ENCODE measurements at regions not wholly inside any gene's neighbourhood (a gene's known extent, or its start where the extent isn't known, plus 50 kb on each side); places are given as distances from the start of the nearest gene placed in this dataset.

DNA sequence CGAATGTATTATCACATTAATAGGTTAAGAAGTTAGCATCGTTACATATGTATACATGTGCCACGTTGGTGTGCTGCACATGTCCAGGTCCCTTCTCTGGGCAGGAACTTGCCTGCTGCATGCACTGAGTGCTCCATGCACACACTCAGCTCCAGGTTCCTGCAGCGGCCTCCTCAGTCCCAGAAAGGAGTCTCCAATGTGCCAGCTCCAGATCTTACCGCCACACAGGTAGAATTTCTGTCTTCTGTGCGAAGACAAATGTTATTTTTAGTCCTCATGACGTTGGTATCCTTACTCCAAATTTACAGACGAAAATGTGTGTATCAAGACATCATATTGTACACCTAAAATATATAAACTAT lies 127.1 kb downstream of the GALR1 start (continued):
- TF ChIP-seq GLI4 (CRISPR knock-in tag; IDR thresholded peaks at IDR 0.05; ENCODE audit: borderline replicate concordance) (no peak), HDAC2 (CRISPR knock-in tag; IDR thresholded peaks at IDR 0.05) (no peak), ZNF761 (CRISPR knock-in tag; conservative IDR thresholded peaks at IDR 0.05) (no peak), CAMTA2 (CRISPR knock-in tag; IDR thresholded peaks at IDR 0.05; ENCODE audit: borderline replicate concordance) (no peak), ZNF253 (CRISPR knock-in tag; IDR thresholded peaks at IDR 0.05; ENCODE audit: borderline replicate concordance) (no peak), ZNF850 (CRISPR knock-in tag; conservative IDR thresholded peaks at IDR 0.05) (no peak)
- TF ChIP-seq, protein P1, sequence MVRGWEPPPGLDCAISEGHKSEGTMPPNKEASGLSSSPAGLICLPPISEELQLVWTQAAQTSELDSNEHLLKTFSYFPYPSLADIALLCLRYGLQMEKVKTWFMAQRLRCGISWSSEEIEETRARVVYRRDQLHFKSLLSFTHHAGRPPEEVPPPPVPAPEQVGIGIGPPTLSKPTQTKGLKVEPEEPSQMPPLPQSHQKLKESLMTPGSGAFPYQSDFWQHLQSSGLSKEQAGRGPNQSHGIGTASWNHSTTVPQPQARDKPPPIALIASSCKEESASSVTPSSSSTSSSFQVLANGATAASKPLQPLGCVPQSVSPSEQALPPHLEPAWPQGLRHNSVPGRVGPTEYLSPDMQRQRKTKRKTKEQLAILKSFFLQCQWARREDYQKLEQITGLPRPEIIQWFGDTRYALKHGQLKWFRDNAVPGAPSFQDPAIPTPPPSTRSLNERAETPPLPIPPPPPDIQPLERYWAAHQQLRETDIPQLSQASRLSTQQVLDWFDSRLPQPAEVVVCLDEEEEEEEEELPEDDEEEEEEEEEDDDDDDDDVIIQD (CRISPR knock-in tag; IDR thresholded peaks at IDR 0.05; ENCODE audit: low read depth): no peak
- TF ChIP-seq, protein P2, sequence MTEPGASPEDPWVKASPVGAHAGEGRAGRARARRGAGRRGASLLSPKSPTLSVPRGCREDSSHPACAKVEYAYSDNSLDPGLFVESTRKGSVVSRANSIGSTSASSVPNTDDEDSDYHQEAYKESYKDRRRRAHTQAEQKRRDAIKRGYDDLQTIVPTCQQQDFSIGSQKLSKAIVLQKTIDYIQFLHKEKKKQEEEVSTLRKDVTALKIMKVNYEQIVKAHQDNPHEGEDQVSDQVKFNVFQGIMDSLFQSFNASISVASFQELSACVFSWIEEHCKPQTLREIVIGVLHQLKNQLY (CRISPR knock-in tag; IDR thresholded peaks at IDR 0.05): no peak
- TF ChIP-seq, protein P3, sequence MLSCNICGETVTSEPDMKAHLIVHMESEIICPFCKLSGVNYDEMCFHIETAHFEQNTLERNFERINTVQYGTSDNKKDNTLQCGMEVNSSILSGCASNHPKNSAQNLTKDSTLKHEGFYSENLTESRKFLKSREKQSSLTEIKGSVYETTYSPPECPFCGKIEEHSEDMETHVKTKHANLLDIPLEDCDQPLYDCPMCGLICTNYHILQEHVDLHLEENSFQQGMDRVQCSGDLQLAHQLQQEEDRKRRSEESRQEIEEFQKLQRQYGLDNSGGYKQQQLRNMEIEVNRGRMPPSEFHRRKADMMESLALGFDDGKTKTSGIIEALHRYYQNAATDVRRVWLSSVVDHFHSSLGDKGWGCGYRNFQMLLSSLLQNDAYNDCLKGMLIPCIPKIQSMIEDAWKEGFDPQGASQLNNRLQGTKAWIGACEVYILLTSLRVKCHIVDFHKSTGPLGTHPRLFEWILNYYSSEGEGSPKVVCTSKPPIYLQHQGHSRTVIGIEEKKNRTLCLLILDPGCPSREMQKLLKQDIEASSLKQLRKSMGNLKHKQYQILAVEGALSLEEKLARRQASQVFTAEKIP (CRISPR knock-in tag; IDR thresholded peaks at IDR 0.05; ENCODE audit: borderline replicate concordance): no peak

DNA sequence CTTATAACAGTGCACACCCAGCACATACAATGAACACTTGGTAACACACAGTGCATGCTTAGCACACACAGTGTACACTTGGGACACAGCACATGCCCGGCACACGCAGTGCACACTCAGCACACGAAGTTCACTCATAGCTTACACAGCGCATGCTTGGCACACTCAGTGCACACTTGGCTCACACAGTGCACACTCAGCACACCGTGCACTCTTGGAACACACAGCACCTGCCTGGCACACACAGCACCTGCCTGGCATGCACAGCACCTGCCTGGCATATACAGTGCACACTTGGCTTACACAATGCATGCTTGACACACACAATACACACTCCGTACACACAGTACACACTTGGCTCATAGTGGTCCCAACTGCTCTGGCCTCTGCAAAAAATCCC lies 128.2 kb downstream of the GALR1 start:
- Histone ChIP-seq H3K9me3 (ENCODE audit: low read length) (no peaks in the 10 kb centered on the region), H3K27me3 (ENCODE audit: control insufficient read depth in 1 of 2, insufficient read depth in 2 of 2, low read length in 2 of 2) (peaks cover 0 to 8% of the 10 kb centered on the region in 2 experiments; a peak in 2 of 5 replicates), H3K36me3 (replicated peaks in 1 of 2; ENCODE audit: control insufficient read depth in 1 of 2, insufficient read depth in 2 of 2, low read length in 2 of 2) (no peaks in the 10 kb centered on the region), H3K4me3 (replicated peaks in 1 of 3; ENCODE audit: insufficient read depth in 1 of 3, low read depth in 2 of 3, low read length in 3 of 3) (no peak overlapping the region), H2AFZ (ENCODE audit: low read length) (no peak overlapping the region), H3K79me2 (ENCODE audit: insufficient read depth, low read length) (no peaks in the 10 kb centered on the region), H3K27ac (ENCODE audit: extremely low read length, insufficient read depth, low read length) (no peak overlapping the region), H3K9ac (ENCODE audit: insufficient read depth, low read depth, low read length) (no peak overlapping the region), H4K20me1 (ENCODE audit: insufficient read depth, low read length) (no peaks in the 10 kb centered on the region), H3K4me2 (ENCODE audit: low read depth, low read length) (no peak overlapping the region), H3K4me1 (ENCODE audit: insufficient read depth, low read length) (no peaks in the 10 kb centered on the region)
- intact Hi-C loops (cut with micrococcal nuclease; ENCODE audit: unreplicated experiment): no loop called here
- ChIA-PET CTCF (ENCODE audit: low intra/inter-chr PET ratio, low total read pairs) (no interaction called here), POLR2A (no interaction called here)
- ATAC-seq (no peak), DNase-seq (ENCODE audit: low spot score) (no peak), FAIRE-seq (no peak)
- 36% methylated on average over 6 of the region's 6 CpGs for WGBS (ENCODE audit: low lambda C conversion rate)
- no peak for TF ChIP-seq SMC3 (IDR thresholded peaks at IDR 0.05; ENCODE audit: low read length)
- TF ChIP-seq CBX2 (IDR thresholded peaks at IDR 0.05; ENCODE audit: low read depth, low read length): no peak
- TF ChIP-seq CBX2 (CRISPR knock-in tag; IDR thresholded peaks at IDR 0.05; ENCODE audit: low read depth): no peak
- TF ChIP-seq, protein P4, sequence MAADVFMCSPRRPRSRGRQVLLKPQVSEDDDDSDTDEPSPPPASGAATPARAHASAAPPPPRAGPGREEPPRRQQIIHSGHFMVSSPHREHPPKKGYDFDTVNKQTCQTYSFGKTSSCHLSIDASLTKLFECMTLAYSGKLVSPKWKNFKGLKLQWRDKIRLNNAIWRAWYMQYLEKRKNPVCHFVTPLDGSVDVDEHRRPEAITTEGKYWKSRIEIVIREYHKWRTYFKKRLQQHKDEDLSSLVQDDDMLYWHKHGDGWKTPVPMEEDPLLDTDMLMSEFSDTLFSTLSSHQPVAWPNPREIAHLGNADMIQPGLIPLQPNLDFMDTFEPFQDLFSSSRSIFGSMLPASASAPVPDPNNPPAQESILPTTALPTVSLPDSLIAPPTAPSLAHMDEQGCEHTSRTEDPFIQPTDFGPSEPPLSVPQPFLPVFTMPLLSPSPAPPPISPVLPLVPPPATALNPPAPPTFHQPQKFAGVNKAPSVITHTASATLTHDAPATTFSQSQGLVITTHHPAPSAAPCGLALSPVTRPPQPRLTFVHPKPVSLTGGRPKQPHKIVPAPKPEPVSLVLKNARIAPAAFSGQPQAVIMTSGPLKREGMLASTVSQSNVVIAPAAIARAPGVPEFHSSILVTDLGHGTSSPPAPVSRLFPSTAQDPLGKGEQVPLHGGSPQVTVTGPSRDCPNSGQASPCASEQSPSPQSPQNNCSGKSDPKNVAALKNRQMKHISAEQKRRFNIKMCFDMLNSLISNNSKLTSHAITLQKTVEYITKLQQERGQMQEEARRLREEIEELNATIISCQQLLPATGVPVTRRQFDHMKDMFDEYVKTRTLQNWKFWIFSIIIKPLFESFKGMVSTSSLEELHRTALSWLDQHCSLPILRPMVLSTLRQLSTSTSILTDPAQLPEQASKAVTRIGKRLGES (CRISPR knock-in tag; IDR thresholded peaks at IDR 0.05; ENCODE audit: borderline replicate concordance): no peak
- TF ChIP-seq FOXK1 (CRISPR knock-in tag; IDR thresholded peaks at IDR 0.05; ENCODE audit: borderline replicate concordance, low read depth): no peak
- no peak for TF ChIP-seq ZNF780A (CRISPR knock-in tag; IDR thresholded peaks at IDR 0.05)
- BruUV-seq (replicated peaks): no TSS peak
- in situ Hi-C loops (cut with HindIII; ENCODE audit: extremely low pct_ligation_motif_present, low pct_unique_long_range_greater_than_20kb): no loop called here

All from HepG2 (cell line).